ENCODE measurements at regions not wholly inside any gene's neighbourhood (a gene's known extent, or its start where the extent isn't known, plus 50 kb on each side); places are given as distances from the start of the nearest gene placed in this dataset.
"Not testable (repeated sequence)": the region's sequence is repeated elsewhere in the genome, so short reads cannot be mapped to it uniquely, and the experiment has no call there.

- no peak for DNase-seq
Measured at GRCh38 chr10:57142925-57143576, 782.0 kb upstream of the ZWINT start.

GRCh38 chr10:57141708-57142107 is 780.6 kb upstream of the ZWINT start:
- DNase-seq, result no peak

GRCh38 chr10:57119684-57120083 is 758.6 kb upstream of the ZWINT start:
- no peak for DNase-seq

GRCh38 chr10:57113545-57113944 is 752.5 kb upstream of the ZWINT start:
- DNase-seq, result no peak

- no peak for DNase-seq
Measured at GRCh38 chr10:57102236-57102635, 741.2 kb upstream of the ZWINT start.

GRCh38 chr10:57098146-57098545 is 737.1 kb upstream of the ZWINT start:
- DNase-seq, result no peak

GRCh38 chr10:57096044-57096443 is 735.0 kb upstream of the ZWINT start:
- DNase-seq, result no peak

- DNase-seq, result no peak
Measured at GRCh38 chr10:57094965-57095364, 733.9 kb upstream of the ZWINT start.

GRCh38 chr10:57094083-57094482 is 733.0 kb upstream of the ZWINT start:
- no peak for DNase-seq

- no peak for DNase-seq
Measured at GRCh38 chr10:57053530-57053929, 692.5 kb upstream of the ZWINT start.

GRCh38 chr10:57049096-57049495 is 688.0 kb upstream of the ZWINT start:
- DNase-seq, result no peak

- no peak for DNase-seq
Measured at GRCh38 chr10:57038531-57038930, 677.5 kb upstream of the ZWINT start.

GRCh38 chr10:57035310-57035709 is 674.3 kb upstream of the ZWINT start:
- DNase-seq, result no peak

- DNase-seq, result not testable (repeated sequence)
Measured at GRCh38 chr10:57032301-57032700, 671.2 kb upstream of the ZWINT start.

- no peak for DNase-seq
Measured at GRCh38 chr10:57031346-57031745, 670.3 kb upstream of the ZWINT start.

- DNase-seq, result no peak
Measured at GRCh38 chr10:57026307-57026706, 665.2 kb upstream of the ZWINT start.

- DNase-seq, result no peak
Measured at GRCh38 chr10:57023626-57024025, 662.6 kb upstream of the ZWINT start.

- no peak for DNase-seq
Measured at GRCh38 chr10:57018452-57018851, 657.4 kb upstream of the ZWINT start.

GRCh38 chr10:57017356-57018037 is 656.4 kb upstream of the ZWINT start:
- no peak for DNase-seq

GRCh38 chr10:57015595-57016318 is 654.7 kb upstream of the ZWINT start:
- DNase-seq, result no peak

GRCh38 chr10:57015187-57015586 is 654.1 kb upstream of the ZWINT start:
- DNase-seq, result no peak

- no peak for DNase-seq
Measured at GRCh38 chr10:57014758-57015157, 653.7 kb upstream of the ZWINT start.

GRCh38 chr10:57008189-57008588 is 647.1 kb upstream of the ZWINT start:
- no peak for DNase-seq
